ENCODE measurements at regions not wholly inside any gene's neighbourhood (a gene's known extent, or its start where the extent isn't known, plus 50 kb on each side); places are given as distances from the start of the nearest gene placed in this dataset.

GRCh38 chr5:163964671-163965070 lies 459.3 kb downstream of the MAT2B start:
- TF ChIP-seq ZMAT3 (CRISPR knock-in tag; conservative IDR thresholded peaks at IDR 0.05) (no peak), ZNF10 (CRISPR knock-in tag; IDR thresholded peaks at IDR 0.05; ENCODE audit: borderline replicate concordance, low read depth) (no peak), MTF2 (CRISPR knock-in tag; IDR thresholded peaks at IDR 0.05; ENCODE audit: borderline replicate concordance) (no peak)
